Activated CD4-positive, alpha-beta T cell treated with anti-CD3 and anti-CD28 coated beads, Interleukin-2, Interleukin-4, amounts not matched to agents 100 ng/mL and 50 ng/mL, durations not matched to agents 16 hours and 8 hours (primary cell): ENCODE measurements at regions not wholly inside any gene's neighbourhood (a gene's known extent, or its start where the extent isn't known, plus 50 kb on each side); places are given as distances from the start of the nearest gene placed in this dataset.
"Not testable (repeated sequence)": the region's sequence is repeated elsewhere in the genome, so short reads cannot be mapped to it uniquely, and the experiment has no call there.

ENCODE experiments used
- DNase-seq: peaks from one replicate; pipeline ENCODE4 v3.0.0-alpha.2; 2020; ENCODE audit warnings: low spot score

- not testable (repeated sequence) for DNase-seq
Observed at GRCh38 chr16:29578898-29579297, 72.7 kb upstream of the NPIPB12 start.

DNA sequence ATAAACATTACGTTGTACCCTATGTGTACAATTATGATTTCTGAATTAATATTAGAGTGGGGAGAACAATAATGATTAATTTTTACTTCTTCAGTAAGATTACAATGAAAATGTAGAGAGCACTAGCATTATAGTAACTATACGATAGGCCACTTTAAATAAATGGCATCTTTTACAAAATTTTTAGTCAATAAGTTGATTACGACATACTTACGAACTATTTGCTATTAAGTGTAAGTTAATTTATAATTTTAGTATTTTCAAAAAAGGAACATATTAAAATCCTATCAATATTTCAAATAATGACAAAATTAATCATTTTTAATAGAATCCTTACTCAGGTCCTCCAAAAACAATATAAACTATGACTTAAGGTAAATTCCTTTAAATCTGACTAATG lies 75.6 kb upstream of the NPIPB12 start:
- DNase-seq: not testable (repeated sequence)

GRCh38 chr16:29591919-29592318 lies 71.1 kb upstream of the SPN start:
- DNase-seq: peak; percentile 49

GRCh38 chr16:29594269-29594925 lies 68.7 kb upstream of the SPN start:
- peak; percentile 45 for DNase-seq

GRCh38 chr16:29594926-29595838 lies 67.9 kb upstream of the SPN start:
- DNase-seq: peak; percentile 92

DNA sequence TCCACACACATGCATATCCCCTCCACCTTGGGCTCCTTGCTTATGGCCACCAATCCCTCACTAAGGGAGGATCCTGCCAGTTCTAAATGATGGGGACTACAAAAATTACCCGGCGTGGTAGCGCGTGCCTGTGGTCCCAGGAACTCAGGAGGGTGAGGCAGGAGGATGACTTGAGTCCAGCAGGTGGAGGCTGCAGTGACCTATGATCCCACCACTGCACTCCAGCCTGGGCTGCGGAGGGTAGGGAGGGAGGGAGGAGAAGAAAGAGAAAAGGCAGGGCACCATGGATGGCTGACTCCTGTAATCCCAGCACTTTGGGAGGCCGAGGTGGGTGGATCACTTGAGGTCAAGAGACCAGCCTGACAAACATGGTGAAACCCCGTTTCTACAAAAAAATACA lies 66.0 kb upstream of the SPN start:
- DNase-seq: not testable (repeated sequence)

DNA sequence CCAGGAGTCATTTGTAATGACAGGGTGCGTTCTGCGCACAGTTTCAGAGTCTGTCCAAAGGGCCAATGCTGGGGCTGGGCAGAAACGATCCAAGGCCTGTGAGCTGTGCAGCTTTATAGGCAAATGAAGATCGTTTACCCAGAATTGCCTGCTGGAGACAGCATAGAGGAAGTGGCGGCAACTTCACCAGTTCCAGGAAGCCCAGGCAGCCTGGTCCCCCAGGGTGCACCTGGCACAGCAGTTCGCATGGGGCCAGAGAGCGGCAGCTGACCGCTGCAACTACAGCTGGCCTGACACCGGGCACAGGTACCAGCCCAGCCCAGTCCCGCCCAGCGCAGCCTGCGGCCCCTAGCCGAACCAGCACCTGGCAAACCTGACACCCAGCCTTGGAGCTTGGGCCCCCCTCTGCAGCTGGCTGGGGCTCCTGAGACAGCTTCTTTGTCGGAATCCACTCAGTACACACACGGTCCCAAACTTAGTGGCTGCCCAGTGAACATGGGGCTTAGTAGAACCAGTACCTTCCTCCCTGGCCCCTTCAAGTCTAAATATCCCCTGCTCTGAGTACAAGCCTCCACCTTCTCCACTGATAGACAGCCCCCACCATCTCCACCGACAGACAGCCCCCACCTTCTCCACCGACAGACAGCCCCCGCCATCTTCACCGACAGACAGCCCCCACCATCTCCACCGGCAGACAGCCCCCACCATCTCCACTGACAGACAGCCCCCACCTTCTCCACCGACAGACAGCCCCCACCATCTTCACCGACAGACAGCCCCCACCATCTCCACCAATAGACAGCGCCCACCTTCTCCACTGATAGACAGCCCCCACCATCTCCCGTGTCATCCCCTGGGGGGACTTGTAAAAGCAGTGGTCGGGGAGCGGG lies 62.7 kb upstream of the SPN start:
- peak; percentile 73 for DNase-seq

DNA sequence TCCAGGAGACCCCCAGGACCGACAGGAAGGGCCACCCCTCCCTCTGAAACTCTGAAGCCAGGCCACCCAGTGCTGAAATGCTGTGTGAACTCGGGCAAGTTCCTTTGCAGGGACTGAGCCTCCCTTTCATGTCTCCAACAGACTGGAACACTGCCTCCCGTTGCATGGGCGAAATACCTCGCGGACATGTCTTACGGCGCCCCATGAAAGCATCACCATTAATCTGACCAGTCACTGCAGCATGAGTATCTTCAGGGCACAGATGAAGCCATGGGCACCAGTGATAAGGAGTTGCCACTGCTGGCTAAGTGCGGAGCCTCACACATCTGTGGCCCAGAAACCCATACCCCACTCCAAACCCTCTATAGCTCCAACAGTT lies 60.8 kb upstream of the SPN start:
- not testable (repeated sequence) for DNase-seq

DNA sequence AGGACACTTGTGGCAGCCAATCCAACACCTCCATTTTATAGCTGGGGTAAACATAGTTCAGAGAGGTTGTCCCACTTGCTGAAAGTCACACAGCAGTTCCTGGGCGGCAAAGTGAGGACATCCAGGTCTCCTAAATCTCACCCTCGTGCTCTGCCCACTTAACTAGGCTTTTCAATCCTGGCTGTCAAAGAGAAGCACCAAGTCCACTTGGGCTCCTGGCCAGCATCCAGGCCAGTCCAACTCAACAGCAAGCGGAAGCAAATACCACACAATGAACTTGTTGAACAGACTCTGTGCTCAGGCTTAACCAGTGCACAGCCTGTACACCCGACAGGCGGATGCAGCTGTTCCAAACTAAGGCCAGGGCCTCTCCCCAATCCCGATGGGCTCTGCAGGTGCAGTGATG lies 60.4 kb upstream of the SPN start:
- DNase-seq: not testable (repeated sequence)

DNA sequence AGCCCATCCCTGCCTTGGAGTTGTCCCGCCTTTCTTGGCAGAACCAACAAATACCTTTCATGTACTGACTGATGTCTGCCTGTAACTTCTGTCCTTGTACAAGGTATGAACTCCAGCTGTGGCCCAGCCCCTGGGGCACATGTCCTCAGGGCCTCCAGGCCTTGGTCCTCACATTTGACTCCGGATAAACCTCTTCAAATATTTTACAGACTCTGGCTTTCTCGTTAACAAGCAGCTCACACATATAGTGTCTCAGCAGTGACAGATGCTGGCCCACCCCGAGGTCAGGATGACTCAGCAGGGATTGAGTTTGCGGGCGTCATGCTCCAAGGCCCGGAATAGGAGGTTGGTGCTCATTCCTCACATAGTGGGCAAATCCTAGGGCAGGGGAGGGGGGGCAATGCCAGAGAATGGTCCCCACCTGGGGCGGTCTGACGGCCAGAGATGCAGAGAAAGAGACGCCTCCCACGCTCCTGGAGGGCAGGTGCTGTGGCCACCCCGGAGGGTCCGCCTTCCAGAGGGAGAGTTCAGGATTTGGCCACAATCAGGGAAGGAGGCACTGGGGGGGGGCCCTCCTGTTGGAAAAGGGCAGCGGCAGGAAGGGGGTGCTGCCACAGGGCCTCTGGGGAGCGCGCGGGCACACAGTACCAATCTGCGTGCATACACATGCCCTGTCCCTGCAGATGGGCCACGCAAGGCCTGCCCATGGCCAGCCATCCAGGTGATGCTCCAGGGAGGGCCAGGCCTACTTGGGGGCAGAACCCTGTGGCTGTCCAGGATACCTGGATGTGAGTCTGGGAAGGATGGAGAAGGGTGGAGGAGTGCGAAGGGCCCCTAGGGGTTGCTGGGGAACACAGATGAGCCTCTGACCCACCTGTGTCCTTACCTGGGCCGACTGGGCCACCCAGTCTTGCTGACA lies 58.2 kb upstream of the SPN start:
- DNase-seq: not testable (repeated sequence)

DNA sequence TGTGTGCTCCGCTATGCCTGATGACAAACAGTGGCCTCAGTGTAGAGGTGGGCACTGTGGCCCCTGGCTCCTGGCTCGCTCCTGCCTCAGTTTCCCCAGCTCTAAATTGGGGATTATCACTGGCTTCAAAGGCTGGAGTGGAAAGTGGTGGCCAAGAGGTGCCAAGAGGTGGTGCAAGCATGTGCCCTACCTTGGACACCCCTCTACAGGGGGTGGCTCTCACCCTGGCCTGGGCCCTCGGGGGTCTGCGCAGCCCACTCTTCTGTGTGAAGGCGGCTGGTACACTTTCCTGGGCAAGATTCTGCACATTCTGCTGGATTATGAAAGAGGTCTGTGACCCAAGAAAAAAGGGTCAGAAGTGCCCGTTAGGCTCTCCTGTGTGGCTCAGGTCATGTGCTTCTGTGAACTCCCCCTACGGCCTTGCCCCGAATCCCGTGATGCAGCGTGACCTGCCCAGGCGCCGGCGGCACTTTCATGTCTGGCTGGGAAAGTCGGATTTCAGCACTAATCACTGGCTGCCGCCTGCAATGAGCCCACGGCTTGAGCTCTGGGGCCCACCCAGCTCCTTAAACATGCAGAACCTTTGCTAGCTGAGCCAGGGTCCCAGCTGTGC lies 57.3 kb upstream of the SPN start:
- DNase-seq: not testable (repeated sequence)

GRCh38 chr16:29606669-29607427 lies 56.2 kb upstream of the SPN start:
- not testable (repeated sequence) for DNase-seq

DNA sequence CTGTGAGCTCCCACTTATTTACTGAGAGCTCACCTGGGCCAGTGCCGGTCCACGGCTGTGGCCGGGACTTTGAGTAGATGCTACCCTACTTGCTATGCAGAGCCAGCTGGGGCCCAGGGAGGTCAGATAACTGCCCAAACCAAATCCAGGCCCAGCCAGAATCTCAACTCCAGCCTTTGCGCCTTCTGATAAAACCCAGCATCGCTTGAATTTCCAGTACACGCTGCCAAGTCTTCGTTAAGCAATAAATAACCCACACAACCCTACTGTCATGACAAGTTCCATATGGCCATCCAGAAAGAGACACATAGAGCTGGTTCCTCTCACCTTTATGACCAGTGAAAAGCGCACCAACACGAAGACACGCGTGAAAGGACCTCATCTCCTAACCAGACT lies 55.6 kb upstream of the SPN start:
- DNase-seq: not testable (repeated sequence)

DNA sequence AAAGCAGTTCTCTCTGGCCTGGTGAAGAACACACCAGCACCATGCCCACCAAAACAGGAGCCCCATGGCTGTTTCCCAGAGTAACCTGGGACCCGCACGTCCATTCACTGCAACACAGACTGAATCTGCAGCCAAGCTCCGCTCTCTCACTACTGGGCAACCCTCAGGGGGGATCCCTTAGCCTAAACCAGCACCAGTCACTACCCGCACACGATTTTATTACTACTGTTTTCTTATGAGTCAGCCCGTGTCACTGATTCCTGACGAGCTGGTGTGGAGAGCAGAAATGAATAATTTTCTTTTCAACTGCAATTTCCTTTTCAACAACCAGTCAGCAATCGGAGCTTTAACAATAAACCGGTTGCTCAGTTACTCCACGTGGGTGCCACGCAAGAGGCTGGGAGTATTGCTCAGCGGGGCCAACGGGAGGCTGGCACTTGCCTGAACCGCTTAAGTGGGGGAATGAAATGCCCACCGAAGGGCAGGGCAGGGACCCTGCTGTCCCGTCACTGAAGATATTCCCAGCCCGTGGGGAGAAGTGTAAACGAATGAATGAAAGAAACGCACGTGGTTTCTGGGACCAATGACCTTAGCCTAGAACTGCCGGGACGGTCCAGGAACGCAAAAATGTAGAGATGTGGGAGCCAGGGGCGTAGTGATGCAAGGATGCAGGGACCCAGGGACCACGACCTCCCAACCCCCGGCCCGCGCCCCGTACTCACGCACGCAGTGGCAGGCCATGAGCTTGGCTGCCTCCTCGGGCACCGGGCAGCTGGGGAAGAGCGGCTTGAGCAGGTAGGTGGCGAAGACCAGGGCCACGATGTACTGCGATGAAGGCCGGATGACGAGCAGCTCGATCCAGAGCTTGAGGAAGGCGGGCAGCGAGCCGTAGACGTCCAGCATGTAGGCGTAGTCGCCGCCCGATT lies 50.4 kb upstream of the SPN start:
- DNase-seq: peak; percentile 81
